A673 (cell line): ENCODE measurements at regions not wholly inside any gene's neighbourhood (a gene's known extent, or its start where the extent isn't known, plus 50 kb on each side); places are given as distances from the start of the nearest gene placed in this dataset.

Experiments used
- EZH2 ChIP-seq: fragments of 200-600 bp; sonication (generic); IDR thresholded peaks from 2 replicates; pipeline ENCODE4 v1.6.1; 2017; ENCODE audit warnings: borderline replicate concordance, low read depth, mild to moderate bottlenecking, mixed read lengths, antibody characterized with exemption, low read length; ENCODE audit not compliant: poor library complexity, severe bottlenecking
- TF ChIP-seq, protein P1 (sequence below): fragments of 300-800, 200-600 bp; sonication (generic); conservative IDR thresholded peaks from 2 replicates; pipeline ENCODE4 v1.5.1; 2017; ENCODE audit warnings: low read depth, mild to moderate bottlenecking, antibody characterized with exemption, low read length, moderate library complexity, mixed read lengths

DNA sequence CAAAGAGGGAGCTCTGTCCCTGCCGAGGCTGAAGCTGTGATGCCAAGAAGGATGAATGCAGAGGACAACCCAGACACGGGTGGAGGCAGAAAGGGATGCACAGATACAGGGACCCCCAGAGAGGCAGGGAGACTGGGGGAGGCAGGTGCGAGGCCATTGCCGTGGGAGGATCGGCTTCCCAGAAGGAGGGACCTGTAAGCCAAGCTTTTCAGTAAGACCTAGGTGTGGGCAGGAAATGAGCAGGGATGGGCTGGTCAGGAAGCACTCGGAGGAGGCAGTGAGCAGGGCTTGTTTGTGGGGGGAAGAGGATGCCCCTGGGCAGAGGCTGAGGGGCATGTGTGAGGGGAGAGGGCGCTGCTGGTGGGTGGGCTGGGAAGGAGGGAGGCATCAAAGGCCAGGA is 67.7 kb upstream of the WNT4 start:
- TF ChIP-seq, protein P1, sequence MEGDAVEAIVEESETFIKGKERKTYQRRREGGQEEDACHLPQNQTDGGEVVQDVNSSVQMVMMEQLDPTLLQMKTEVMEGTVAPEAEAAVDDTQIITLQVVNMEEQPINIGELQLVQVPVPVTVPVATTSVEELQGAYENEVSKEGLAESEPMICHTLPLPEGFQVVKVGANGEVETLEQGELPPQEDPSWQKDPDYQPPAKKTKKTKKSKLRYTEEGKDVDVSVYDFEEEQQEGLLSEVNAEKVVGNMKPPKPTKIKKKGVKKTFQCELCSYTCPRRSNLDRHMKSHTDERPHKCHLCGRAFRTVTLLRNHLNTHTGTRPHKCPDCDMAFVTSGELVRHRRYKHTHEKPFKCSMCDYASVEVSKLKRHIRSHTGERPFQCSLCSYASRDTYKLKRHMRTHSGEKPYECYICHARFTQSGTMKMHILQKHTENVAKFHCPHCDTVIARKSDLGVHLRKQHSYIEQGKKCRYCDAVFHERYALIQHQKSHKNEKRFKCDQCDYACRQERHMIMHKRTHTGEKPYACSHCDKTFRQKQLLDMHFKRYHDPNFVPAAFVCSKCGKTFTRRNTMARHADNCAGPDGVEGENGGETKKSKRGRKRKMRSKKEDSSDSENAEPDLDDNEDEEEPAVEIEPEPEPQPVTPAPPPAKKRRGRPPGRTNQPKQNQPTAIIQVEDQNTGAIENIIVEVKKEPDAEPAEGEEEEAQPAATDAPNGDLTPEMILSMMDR, result no peak
- no peak for TF ChIP-seq EZH2
